K562 (cell line): ENCODE measurements at regions not wholly inside any gene's neighbourhood (a gene's known extent, or its start where the extent isn't known, plus 50 kb on each side); places are given as distances from the start of the nearest gene placed in this dataset.

Experiments
- ATAC-seq: fragments of 200-7000 bp; cut with Tn5 transposase; 3 replicates; pipeline ENCODE4 v1.9.1; 2020; ENCODE audit warnings: moderate library complexity
- BruUV-seq: library from RNA; stranded (reverse); fragments of 400-500 nt; replicated peaks from 2 replicates; lab custom pipeline; 2021; lab: Mats Ljungman, UMichigan
- CTCF ChIA-PET: fragments of 300-600 bp; formaldehyde crosslinking; extraction: SDS; loops from one replicate; lab custom pipeline; 2021; ENCODE audit warnings: low intra/inter-chr PET ratio; lab: Yijun Ruan, JAX
- POLR2A ChIA-PET: fragments of 300-600, 350-650 bp; sonication (Branson Sonifier 250); formaldehyde crosslinking; extraction: SDS; loops from one replicate; lab custom pipeline; 2021; ENCODE audit warnings: antibody characterized with exemption, inconsistent platforms; lab: Yijun Ruan, JAX
- DNase-seq, 4 experiments: peaks; one replicate each; pipeline versions ENCODE4 v3.0.0 to v3.0.0-alpha.2; 2011 to 2018; ENCODE audit warnings: low spot score in 3 of 4, mixed read lengths in 3 of 4; ENCODE audit errors: extremely low read depth in 1 of 4
- FAIRE-seq: peaks from 2 replicates; lab custom pipeline; 2011; peaks lifted over from hg19 to GRCh38; lab: Jason Lieb, UNC
- H2AFZ ChIP-seq: 2 replicates; pipeline ENCODE4 v1.6.0; 2011; ENCODE audit warnings: low read depth, low read length, control low read depth, inconsistent platforms
- H3K27ac ChIP-seq: fragments of 200-600 bp; 3 replicates; pipeline ENCODE4 v1.8.0; 2011; ENCODE audit warnings: low read depth, mild to moderate bottlenecking, control low read depth, inconsistent platforms, low read length, moderate library complexity, mixed read lengths; ENCODE audit errors: extremely low read depth
- H3K27me3 ChIP-seq, 2 experiments: fragments of 300-600 bp in 1 of 2; 2 replicates in 1 of 2; 3 replicates in 1 of 2; pipeline versions ENCODE4 v1.6.0 to v1.8.0; 2011; ENCODE audit warnings: inconsistent platforms in 2 of 2, low read length in 2 of 2, mild to moderate bottlenecking in 1 of 2, mixed read lengths in 1 of 2, moderate library complexity in 1 of 2; ENCODE audit not compliant: control insufficient read depth in 2 of 2, insufficient read depth in 2 of 2
- H3K36me3 ChIP-seq: fragments of 300-600 bp; 3 replicates; pipeline ENCODE4 v1.8.0; 2011; ENCODE audit warnings: mild to moderate bottlenecking, low read length, inconsistent platforms; ENCODE audit not compliant: control insufficient read depth, insufficient read depth
- H3K4me1 ChIP-seq, 2 experiments: fragments of 200-600 bp in 1 of 2; replicated peaks in 1 of 2; 2 replicates in 1 of 2; 3 replicates in 1 of 2; pipeline versions ENCODE4 v1.5.1 to v1.8.0; 2011; ENCODE audit warnings: inconsistent platforms in 2 of 2, low read length in 2 of 2, mild to moderate bottlenecking in 1 of 2, mixed read lengths in 1 of 2, moderate library complexity in 1 of 2; ENCODE audit not compliant: control insufficient read depth in 2 of 2, insufficient read depth in 2 of 2
- H3K4me2 ChIP-seq: 2 replicates; pipeline ENCODE4 v1.6.1; 2011; ENCODE audit warnings: low read length, control low read depth, inconsistent platforms, mixed read lengths; ENCODE audit not compliant: insufficient read depth
- H3K4me3 ChIP-seq: fragments of 200-600 bp; sonication (generic), shearing (Covaris generic); 2 replicates; pipeline ENCODE4 v1.5.1; 2016; ENCODE audit warnings: control low read depth, inconsistent platforms
- H3K79me2 ChIP-seq: fragments of 200-600 bp; 3 replicates; pipeline ENCODE4 v1.8.0; 2011; ENCODE audit warnings: low read length, inconsistent platforms; ENCODE audit not compliant: control insufficient read depth, insufficient read depth
- H3K9ac ChIP-seq, 2 experiments: 2 replicates each; pipeline versions ENCODE4 v1.6.0 to v1.6.1; 2011; ENCODE audit warnings: low read depth in 2 of 2, low read length in 2 of 2, control low read depth in 1 of 2, inconsistent platforms in 1 of 2, mild to moderate bottlenecking in 1 of 2, mixed read lengths in 1 of 2; ENCODE audit not compliant: insufficient read depth in 1 of 2
- H3K9me1 ChIP-seq: one replicate; pipeline ENCODE4 v1.6.0; 2011; ENCODE audit warnings: inconsistent platforms, mild to moderate bottlenecking, low read length, moderate library complexity; ENCODE audit not compliant: control insufficient read depth, insufficient read depth
- H3K9me3 ChIP-seq: replicated peaks from 2 replicates; pipeline ENCODE4 v1.5.1; 2011; ENCODE audit warnings: low read depth, low read length, inconsistent platforms; ENCODE audit not compliant: control insufficient read depth, insufficient read depth
- H4K20me1 ChIP-seq: replicated peaks from 2 replicates; pipeline ENCODE4 v1.6.1; 2011; ENCODE audit warnings: low read length, inconsistent platforms, mixed read lengths; ENCODE audit not compliant: control insufficient read depth, insufficient read depth
- CBFA2T2 ChIP-seq: fragments of 450-650 bp; conservative IDR thresholded peaks from 2 replicates; pipeline ENCODE4 v1.6.1; 2017; ENCODE audit warnings: mild to moderate bottlenecking
- CHD1 ChIP-seq: fragments of 200-600 bp; sonication (generic); IDR thresholded peaks from one replicate; pipeline ENCODE4 v1.6.1; 2012; ENCODE audit warnings: mild to moderate bottlenecking, moderate library complexity, low read length, inconsistent platforms
- DNMT1 ChIP-seq: fragments of 450-650 bp; IDR thresholded peaks from 2 replicates; pipeline ENCODE4 v1.6.1; 2016; ENCODE audit warnings: antibody characterized with exemption, mild to moderate bottlenecking
- FOXM1 ChIP-seq, 2 experiments: fragments of 450-650 bp in 1 of 2; sonication (generic) in 1 of 2; formaldehyde crosslinking in 1 of 2; IDR thresholded peaks; 2 replicates each; pipeline versions ENCODE4 v1.6.1 to v1.9.0; 2017 to 2022; ENCODE audit warnings: low read depth in 2 of 2, mild to moderate bottlenecking in 2 of 2, missing genetic modification reagents in 1 of 2, moderate library complexity in 1 of 2
- HDAC3 ChIP-seq: fragments of 450-650 bp; IDR thresholded peaks from 2 replicates; pipeline ENCODE4 v1.6.1; 2018; ENCODE audit warnings: borderline replicate concordance, mild to moderate bottlenecking, moderate library complexity; ENCODE audit not compliant: partially characterized antibody
- HOXB6 ChIP-seq: fragments of 250-450 bp; sonication (Bioruptor Pico); IDR thresholded peaks from 2 replicates; pipeline ENCODE4 v1.5.1; 2022; ENCODE audit warnings: mild to moderate bottlenecking, borderline replicate concordance
- ILF3 ChIP-seq: fragments of 450-650 bp; IDR thresholded peaks from 2 replicates; pipeline ENCODE4 v1.6.1; 2018; ENCODE audit warnings: antibody characterized with exemption, mild to moderate bottlenecking, moderate library complexity, borderline replicate concordance
- KDM5B ChIP-seq: fragments of 200-600 bp; sonication (generic); IDR thresholded peaks from 2 replicates; pipeline ENCODE4 v1.6.1; 2012; ENCODE audit warnings: low read depth, mild to moderate bottlenecking, moderate library complexity, low read length, control low read depth, inconsistent platforms; ENCODE audit not compliant: insufficient replicate concordance
- MCM3 ChIP-seq: fragments of 450-650 bp; IDR thresholded peaks from 2 replicates; pipeline ENCODE4 v1.6.1; 2016
- NKRF ChIP-seq: fragments of 450-650 bp; IDR thresholded peaks from 2 replicates; pipeline ENCODE4 v1.6.1; 2016; ENCODE audit warnings: borderline replicate concordance
- NR0B1 ChIP-seq: fragments of 450-650 bp; IDR thresholded peaks from one replicate; pipeline ENCODE4 v1.6.1; 2018; ENCODE audit warnings: mild to moderate bottlenecking, moderate library complexity; ENCODE audit not compliant: partially characterized antibody
- NR2F6 ChIP-seq: fragments of 450-650 bp; formaldehyde crosslinking; IDR thresholded peaks from 2 replicates; pipeline ENCODE4 v1.4.0; 2020; ENCODE audit warnings: mild to moderate bottlenecking
- PURB ChIP-seq: sonication (generic); formaldehyde crosslinking; IDR thresholded peaks from 2 replicates; pipeline ENCODE4 v1.9.0; 2021; ENCODE audit warnings: low read depth, mild to moderate bottlenecking, missing genetic modification reagents
- ZKSCAN8 ChIP-seq: fragments of 200-800 bp; sonication (Bioruptor generic); IDR thresholded peaks from 2 replicates; pipeline ENCODE4 v1.6.1; 2016; ENCODE audit warnings: missing genetic modification characterization, missing compliant biosample characterization
- WGBS: fragments of 100-300 bp; shearing (Covaris generic); methylation state at CpG from one replicate; pipeline ENCODE4 v1.1.6; 2016; ENCODE audit warnings: low coverage, mixed read lengths; ENCODE audit not compliant: insufficient coverage; ENCODE audit errors: missing lambda C conversion rate; 5-methylcytosine and 5-hydroxymethylcytosine counted together
- in situ Hi-C: fragments of 300-500 bp; cut with MboI; formaldehyde crosslinking; loops from 4 replicates; pipeline ENCODE4 v1.15.0; 2018; ENCODE audit warnings: inconsistent platforms, mixed read lengths
- intact Hi-C: fragments of 100-400 bp; cut with micrococcal nuclease; formaldehyde crosslinking; loops from 2 replicates; pipeline ENCODE4 v1.14.2; 2022

GRCh38 chr6:2309122-2309521 lies 63.7 kb upstream of the GMDS start (continued):
- TF ChIP-seq HOXB6 (no peak), CHD1 (no peak), NR0B1 (no peak), HDAC3 (no peak), MCM3 (no peak), CBFA2T2 (no peak)

GRCh38 chr6:2307799-2308198 lies 62.4 kb upstream of the GMDS start:
- in situ Hi-C loops: no loop called here
- Histone ChIP-seq H3K9me3 (no peaks in the 10 kb centered on the region), H3K27ac (no peak overlapping the region), H3K79me2 (no peaks in the 10 kb centered on the region), H3K9ac (no peak overlapping the region), H2AFZ (no peak overlapping the region), H3K27me3 (no peaks in the 10 kb centered on the region), H4K20me1 (no peaks in the 10 kb centered on the region), H3K9me1 (no peaks in the 10 kb centered on the region), H3K36me3 (no peaks in the 10 kb centered on the region), H3K4me1 (no peaks in the 10 kb centered on the region), H3K4me2 (no peak overlapping the region), H3K4me3 (no peak overlapping the region)
- no peak for ATAC-seq
- DNase-seq: no peak
- no peak for TF ChIP-seq DNMT1
- TF ChIP-seq ZKSCAN8 (CRISPR knock-in tag): no peak
- TF ChIP-seq NKRF: no peak
- no peak for TF ChIP-seq FOXM1 (IDR thresholded peaks at IDR 0.05; ENCODE audit: low read depth)
- TF ChIP-seq FOXM1 (CRISPR knock-in tag; IDR thresholded peaks at IDR 0.05; ENCODE audit: low read depth): no peak
- TF ChIP-seq KDM5B: no peak
- no peak for TF ChIP-seq ILF3
- TF ChIP-seq NR2F6: no peak
- no peak for TF ChIP-seq PURB
- ChIA-PET CTCF (no interaction called here), POLR2A (no interaction called here)
- intact Hi-C loops: no loop called here
- BruUV-seq: no TSS peak
- FAIRE-seq: no peak
- 4% methylated on average over 3 of the region's 3 CpGs for WGBS
